ENCODE measurements at regions not wholly inside any gene's neighbourhood (a gene's known extent, or its start where the extent isn't known, plus 50 kb on each side); places are given as distances from the start of the nearest gene placed in this dataset.

GRCh38 chr6:54991761-54992330 is 145.3 kb downstream of the FAM83B start:
- no peak for DNase-seq

DNA sequence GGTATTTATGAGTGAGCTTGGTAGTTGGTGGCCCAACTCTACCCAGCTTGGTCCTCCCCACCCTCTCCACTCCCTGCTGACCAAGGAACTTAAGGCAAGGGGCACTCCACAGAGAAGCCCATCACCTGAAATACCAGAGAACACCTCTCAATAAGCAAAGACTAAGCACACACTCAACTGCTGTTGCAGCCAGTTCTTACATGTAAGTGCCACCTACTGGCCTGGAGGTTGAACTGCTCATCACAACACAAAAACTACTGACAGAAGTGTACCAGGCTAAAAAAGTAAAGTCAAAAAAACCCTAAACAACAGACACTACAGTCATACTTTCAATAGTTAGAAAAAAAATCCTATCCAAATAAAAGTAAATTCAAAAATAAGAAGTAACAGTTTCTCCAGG is 146.2 kb downstream of the FAM83B start:
- DNase-seq: no peak

DNA sequence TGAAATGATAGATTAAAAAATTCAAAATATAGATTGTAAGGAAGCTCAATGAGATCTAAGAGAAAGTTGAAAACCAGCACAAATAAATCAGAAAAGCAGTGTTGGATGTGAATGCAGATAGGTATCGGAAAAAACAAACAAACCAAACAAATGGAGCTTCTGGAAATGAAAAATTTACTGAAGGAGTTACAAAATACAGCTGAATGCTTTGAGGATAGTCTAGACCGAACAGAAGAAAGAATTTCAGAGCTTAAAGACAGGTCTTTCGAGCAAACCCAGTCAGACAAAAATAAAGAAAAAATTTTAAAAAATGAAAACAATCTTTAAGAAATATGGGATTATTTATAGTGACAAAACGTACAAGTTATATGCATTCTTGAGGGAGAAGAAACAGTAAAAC is 146.7 kb downstream of the FAM83B start:
- no peak for DNase-seq

DNA sequence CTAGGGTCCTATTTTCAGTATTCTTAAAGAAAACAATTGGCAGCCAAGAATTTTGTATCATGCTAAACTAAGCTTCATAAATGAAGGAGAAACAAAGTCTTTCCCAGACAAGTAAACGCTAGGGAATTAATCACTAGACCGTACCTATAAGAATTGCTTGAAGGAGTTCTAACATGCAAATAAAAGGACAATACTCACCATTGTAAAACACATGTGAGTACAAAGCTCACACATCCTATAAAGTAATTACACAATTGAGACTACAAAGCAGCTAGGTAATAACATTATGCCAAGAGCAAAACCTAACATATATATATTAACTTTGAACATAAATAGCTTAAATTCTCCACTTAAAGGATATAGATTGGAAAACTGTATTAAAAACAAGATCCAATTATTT is 147.4 kb downstream of the FAM83B start:
- no peak for DNase-seq

GRCh38 chr6:54998576-54998975 is 152.0 kb downstream of the FAM83B start:
- DNase-seq: no peak

DNA sequence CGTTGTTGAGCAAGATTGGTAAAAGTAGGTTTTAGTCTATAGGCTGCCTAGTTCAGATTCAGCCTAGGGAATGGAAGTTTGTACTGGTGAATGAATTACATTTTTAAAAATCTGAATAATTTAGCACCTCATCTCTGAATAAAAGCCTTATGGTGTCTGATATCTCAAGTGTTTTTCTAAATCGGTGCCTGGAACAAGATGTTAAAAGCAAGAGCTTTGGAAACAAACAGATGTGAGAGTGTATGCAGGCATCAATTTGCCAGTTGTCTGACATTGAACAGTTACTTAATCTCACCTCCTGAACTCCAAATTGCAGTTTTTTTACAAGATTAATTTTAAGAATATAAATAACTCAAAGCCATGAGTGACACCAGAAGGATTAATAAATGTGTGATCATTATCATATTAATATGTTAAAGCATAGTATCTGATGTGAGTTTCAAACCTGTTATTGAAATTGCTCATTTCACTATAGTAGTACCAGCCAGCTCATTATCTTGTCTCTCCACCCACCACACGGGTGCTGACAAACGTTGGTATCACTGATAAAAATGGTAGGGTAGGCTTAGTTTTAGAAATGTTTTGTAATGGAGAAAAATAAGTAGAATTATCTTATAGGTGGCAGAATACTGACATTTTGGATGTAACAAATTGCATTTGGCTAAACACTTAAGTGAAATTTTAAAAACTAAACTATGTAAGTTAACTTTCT is 157.3 kb downstream of the FAM83B start:
- no peak for DNase-seq

DNA sequence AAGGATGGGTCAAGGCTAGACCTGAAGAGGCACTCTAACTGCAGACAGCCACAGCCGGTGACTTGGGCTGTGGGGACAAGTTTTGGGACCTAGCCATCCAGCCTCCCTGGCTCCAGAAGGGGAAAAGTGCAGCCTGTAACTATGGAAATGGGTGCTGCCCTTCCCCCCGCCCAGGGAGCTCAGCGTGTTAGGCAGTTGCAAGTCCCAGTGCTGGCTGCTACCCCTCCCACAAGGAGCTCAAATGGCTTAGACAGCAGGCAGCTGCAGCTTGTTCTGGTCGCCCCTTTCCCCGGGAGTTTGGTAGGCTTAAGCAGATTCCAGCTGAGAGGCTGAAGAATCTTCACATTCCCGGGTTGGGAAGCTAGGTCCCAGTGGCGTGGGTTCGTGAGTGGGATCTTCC is 162.6 kb downstream of the FAM83B start:
- DNase-seq: no peak

DNA sequence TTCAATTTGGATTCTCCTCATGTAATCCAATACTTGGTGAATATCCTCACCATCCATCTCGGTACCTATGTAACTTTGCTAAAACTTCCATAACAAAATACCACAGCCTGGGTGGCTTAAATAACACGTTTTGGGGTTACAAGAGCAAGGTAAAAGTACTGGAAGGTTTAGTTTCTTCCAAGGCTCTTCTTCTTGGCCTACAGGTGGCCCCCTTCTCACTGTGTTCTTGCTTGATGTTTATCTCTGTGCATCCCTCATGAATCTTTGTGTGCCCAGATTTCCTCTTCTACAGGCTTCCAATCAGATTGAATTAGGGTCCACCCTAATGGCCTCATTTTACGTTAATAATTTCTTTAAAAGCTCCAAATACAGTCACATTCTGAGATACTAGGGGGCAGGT is 163.3 kb upstream of the HCRTR2 start:
- no peak for DNase-seq

DNA sequence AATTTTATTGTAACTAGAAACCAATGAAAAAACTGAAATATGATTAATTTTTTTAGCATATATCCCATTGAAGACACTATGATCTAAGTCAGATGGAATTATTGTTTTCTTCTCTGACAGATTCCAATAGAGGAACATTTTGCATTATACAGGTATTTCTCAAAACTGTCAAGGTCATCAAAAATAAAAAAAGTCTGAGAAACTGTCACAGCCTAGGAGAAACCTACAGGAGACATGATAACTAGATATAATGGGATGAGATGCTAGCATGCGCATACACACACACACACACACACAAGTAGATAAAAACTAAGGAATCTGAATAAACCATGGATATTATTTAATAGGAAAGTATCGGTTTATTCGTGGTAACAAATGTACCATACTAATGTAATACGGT is 161.9 kb upstream of the HCRTR2 start:
- DNase-seq: no peak

DNA sequence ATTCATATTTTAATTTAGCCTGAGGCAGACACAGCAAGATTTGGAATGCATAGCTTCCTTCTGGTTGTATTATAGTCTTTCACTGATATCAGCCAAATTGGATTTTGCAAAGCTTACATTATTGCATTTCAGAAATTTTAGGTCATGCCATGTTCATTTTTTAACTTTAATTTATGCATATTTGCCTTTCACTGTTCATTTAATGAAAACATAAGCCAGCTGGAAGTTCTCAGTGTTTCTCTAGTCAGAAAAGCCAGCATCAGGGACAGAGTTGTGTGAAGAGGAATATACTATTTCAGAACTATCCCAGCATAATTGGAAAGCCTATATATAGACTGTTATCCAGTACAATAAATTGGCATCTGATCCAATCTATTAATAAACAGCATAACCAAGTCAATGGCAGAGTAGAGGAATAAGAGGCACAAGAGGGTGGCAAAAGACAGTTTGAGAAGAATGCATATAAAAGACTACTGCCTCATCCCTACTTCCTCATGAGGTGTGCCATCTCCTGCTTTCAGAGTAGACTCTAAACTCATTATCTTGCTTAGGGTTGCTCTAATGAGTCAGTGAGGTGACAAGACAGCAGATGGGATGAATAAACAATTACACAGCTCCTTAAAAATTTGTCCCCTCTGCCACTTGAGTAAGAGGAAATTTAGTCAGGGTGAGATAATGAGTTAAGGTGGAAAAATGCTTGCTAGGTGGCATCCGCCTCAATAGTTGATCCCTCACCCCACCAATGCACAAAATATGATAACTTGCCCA is 159.8 kb upstream of the HCRTR2 start:
- DNase-seq: no peak

- no peak for DNase-seq
Measured at GRCh38 chr6:55016261-55016660, 158.1 kb upstream of the HCRTR2 start.

- no peak for DNase-seq
Measured at GRCh38 chr6:55017555-55018300, 156.6 kb upstream of the HCRTR2 start.

- no peak for DNase-seq
Measured at GRCh38 chr6:55019591-55019990, 154.7 kb upstream of the HCRTR2 start.

- DNase-seq: no peak
Measured at GRCh38 chr6:55023230-55023629, 151.1 kb upstream of the HCRTR2 start.

GRCh38 chr6:55033016-55033546 is 141.2 kb upstream of the HCRTR2 start:
- DNase-seq: no peak

DNA sequence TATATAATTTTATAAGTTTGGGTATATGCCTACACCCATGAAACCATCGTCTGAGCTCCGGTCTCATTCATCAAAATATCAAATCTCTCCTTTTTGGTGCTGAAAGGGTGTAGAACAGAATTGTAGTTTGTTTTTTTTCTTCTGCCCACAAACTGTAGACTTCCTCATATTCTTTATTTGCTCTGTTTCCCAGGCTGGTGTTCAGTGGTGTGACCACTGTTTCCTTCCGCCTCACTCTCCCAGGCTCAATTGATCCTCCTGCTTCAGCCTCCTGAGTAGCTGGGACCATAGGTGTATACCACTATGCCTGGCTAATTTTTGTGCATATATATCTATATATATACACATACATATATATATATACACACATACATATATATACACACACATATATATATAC is 139.6 kb upstream of the HCRTR2 start:
- no peak for DNase-seq

DNA sequence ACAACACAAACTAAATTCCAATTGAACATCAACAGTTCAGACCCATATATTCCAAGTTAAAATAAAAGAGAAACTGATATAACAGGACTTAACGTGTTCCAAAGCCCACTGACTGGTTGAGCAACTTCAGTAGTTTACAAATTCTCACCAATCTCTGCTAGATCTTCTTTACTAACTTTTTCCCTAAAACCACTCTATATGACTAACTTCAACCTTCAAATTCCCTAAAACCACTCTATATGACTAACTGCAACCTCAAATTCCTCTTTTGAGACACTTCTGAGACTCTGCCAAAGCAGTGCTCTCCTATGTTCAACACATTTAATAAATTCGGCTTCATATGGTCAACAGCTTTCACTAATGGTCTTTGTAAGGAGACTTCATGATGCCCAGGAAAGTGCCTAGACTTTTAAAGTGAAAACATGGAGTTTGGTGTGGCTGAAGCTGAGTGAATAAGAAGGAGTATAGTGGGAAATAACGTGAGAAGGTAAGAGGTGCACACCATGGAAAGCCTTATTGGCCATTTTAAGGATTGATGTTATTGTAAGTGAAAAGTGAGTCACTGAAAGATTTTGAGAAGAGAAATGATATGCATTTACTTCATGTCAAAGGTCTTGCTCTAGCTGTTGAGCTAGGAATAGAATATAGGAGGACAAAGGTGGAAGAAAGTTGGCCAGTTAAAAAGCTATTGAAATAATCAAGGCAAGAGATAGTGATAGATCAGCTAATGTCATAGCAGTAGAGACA is 134.0 kb upstream of the HCRTR2 start:
- no peak for DNase-seq

DNA sequence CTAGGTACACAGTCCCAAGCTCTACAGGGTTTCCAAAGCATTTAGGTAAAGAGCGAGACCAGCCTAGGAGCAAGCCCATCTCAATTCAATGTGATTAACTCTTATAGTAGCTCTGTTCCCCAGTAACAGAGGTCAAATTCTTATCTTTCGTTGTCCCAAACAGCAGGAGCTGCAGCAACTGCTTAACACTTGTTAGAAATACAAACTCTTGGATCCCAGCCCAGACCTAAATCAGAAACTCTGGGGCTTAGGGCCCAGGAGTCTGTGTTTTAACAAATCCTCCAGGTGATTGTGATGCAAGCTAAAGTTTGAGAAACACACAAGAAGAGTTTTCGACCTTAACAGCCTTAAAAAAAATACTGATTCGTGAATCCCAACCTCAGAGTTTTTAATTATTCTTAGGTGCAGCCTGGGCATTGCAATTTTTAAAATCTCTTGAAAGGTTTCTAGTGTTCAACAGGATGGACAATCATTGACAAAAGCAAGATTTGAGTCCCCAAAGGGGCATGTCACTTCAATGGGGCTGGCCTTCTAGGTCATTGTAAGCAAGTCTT is 127.4 kb upstream of the HCRTR2 start:
- DNase-seq: no peak

GRCh38 chr6:55047451-55048044 is 126.8 kb upstream of the HCRTR2 start:
- DNase-seq: no peak

DNA sequence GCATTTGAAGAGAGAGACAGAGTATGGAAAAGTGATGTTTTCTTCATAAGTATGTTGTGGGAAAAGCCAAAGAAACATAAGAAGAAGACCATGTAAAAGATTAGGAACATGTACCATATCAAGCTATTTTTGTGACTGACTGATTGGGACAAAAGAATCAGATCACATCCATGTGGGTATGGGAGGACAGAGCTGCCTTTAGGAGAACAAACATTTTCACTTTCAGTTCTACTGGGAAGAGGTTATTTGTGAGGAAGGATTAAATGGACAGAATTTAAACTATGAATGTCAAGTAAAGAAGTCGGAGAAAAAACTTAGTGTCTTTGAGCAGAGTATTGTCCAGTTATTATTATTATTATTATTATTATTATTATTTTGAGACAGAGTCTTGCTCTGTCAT is 124.4 kb upstream of the HCRTR2 start:
- no peak for DNase-seq

DNA sequence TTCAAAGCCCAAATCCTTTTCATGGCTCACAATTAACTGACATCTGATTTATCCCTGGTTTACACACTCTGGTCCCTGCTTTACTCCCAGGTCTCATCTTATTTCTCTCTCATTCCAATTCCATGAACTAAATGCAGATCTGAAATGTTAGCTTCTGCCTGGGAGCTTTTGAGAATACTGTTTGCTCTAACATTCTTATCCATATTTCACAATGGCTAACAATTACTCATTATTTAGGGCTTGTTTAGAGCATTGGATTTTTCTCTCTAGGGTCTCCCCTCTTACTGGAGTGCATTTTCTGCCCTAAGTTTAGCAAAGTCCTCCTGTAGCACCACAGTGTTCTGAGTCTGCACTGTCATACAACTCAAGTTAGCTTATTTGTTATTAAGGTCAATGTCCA is 121.5 kb upstream of the HCRTR2 start:
- no peak for DNase-seq

- DNase-seq: no peak
Measured at GRCh38 chr6:55058682-55059081, 115.6 kb upstream of the HCRTR2 start.

All from kidney glomerular epithelial cell (primary cell).